PC-3 (cell line): ENCODE measurements at regions not wholly inside any gene's neighbourhood (a gene's known extent, or its start where the extent isn't known, plus 50 kb on each side); places are given as distances from the start of the nearest gene placed in this dataset.

ENCODE experiments used
- EZH2 ChIP-seq: fragments of 300-600 bp; sonication (generic); IDR thresholded peaks from one replicate; pipeline ENCODE4 v1.6.1; 2017; ENCODE audit warnings: antibody characterized with exemption, mild to moderate bottlenecking, low read length; ENCODE audit not compliant: unreplicated experiment
- EZH2phosphoT487 ChIP-seq: fragments of 300-600 bp; sonication (generic); IDR thresholded peaks from 2 replicates; pipeline ENCODE4 v1.6.1; 2018; ENCODE audit warnings: mild to moderate bottlenecking, antibody characterized with exemption, low read length, borderline replicate concordance
- TF ChIP-seq, protein P1 (sequence below): fragments of 300-600 bp; sonication (generic); conservative IDR thresholded peaks from 2 replicates; pipeline ENCODE4 v1.5.1; 2017; ENCODE audit warnings: antibody characterized with exemption, low read depth, mild to moderate bottlenecking, low read length

DNA sequence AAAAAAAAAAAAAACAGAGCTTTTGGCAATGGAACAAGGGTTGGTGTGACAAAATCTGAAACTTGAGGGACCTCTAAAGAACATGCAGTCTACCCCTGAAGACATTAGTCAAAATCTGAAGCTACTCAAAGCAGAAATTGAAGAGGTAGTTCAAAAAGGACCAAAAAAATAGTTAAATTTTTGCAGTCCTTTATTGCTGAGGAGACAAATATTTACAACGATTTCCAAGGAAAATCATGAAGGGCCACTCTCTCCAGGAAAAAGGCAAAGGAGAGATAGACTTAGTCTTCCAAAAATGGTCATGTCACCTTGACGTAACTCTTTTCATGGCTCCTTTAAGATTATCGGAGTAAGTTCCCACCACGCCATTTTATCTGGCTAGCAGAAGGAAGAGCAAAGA, 452.0 kb downstream of the XIRP2 start:
- TF ChIP-seq, protein P1, sequence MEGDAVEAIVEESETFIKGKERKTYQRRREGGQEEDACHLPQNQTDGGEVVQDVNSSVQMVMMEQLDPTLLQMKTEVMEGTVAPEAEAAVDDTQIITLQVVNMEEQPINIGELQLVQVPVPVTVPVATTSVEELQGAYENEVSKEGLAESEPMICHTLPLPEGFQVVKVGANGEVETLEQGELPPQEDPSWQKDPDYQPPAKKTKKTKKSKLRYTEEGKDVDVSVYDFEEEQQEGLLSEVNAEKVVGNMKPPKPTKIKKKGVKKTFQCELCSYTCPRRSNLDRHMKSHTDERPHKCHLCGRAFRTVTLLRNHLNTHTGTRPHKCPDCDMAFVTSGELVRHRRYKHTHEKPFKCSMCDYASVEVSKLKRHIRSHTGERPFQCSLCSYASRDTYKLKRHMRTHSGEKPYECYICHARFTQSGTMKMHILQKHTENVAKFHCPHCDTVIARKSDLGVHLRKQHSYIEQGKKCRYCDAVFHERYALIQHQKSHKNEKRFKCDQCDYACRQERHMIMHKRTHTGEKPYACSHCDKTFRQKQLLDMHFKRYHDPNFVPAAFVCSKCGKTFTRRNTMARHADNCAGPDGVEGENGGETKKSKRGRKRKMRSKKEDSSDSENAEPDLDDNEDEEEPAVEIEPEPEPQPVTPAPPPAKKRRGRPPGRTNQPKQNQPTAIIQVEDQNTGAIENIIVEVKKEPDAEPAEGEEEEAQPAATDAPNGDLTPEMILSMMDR = no peak
- TF ChIP-seq EZH2 = no peak
- TF ChIP-seq EZH2phosphoT487 = no peak
